K562 (cell line): ENCODE measurements at regions not wholly inside any gene's neighbourhood (a gene's known extent, or its start where the extent isn't known, plus 50 kb on each side); places are given as distances from the start of the nearest gene placed in this dataset.

ENCODE experiments used
- ATAC-seq: fragments of 200-7000 bp; cut with Tn5 transposase; 3 replicates; pipeline ENCODE4 v1.9.1; 2020; ENCODE audit warnings: moderate library complexity
- BruUV-seq: library from RNA; stranded (reverse); fragments of 400-500 nt; replicated peaks from 2 replicates; lab custom pipeline; 2021; lab: Mats Ljungman, UMichigan
- CTCF ChIA-PET: fragments of 300-600 bp; formaldehyde crosslinking; extraction: SDS; loops from one replicate; lab custom pipeline; 2021; ENCODE audit warnings: low intra/inter-chr PET ratio; lab: Yijun Ruan, JAX
- POLR2A ChIA-PET: fragments of 300-600, 350-650 bp; sonication (Branson Sonifier 250); formaldehyde crosslinking; extraction: SDS; loops from one replicate; lab custom pipeline; 2021; ENCODE audit warnings: antibody characterized with exemption, inconsistent platforms; lab: Yijun Ruan, JAX
- DNase-seq, 4 experiments: peaks; one replicate each; pipeline versions ENCODE4 v3.0.0 to v3.0.0-alpha.2; 2011 to 2018; ENCODE audit warnings: low spot score in 3 of 4, mixed read lengths in 3 of 4; ENCODE audit errors: extremely low read depth in 1 of 4
- FAIRE-seq: peaks from 2 replicates; lab custom pipeline; 2011; peaks lifted over from hg19 to GRCh38; lab: Jason Lieb, UNC
- H2AFZ ChIP-seq: 2 replicates; pipeline ENCODE4 v1.6.0; 2011; ENCODE audit warnings: low read depth, low read length, control low read depth, inconsistent platforms
- H3K27ac ChIP-seq: fragments of 200-600 bp; 3 replicates; pipeline ENCODE4 v1.8.0; 2011; ENCODE audit warnings: low read depth, mild to moderate bottlenecking, control low read depth, inconsistent platforms, low read length, moderate library complexity, mixed read lengths; ENCODE audit errors: extremely low read depth
- H3K27me3 ChIP-seq, 2 experiments: fragments of 300-600 bp in 1 of 2; 2 replicates in 1 of 2; 3 replicates in 1 of 2; pipeline versions ENCODE4 v1.6.0 to v1.8.0; 2011; ENCODE audit warnings: inconsistent platforms in 2 of 2, low read length in 2 of 2, mild to moderate bottlenecking in 1 of 2, mixed read lengths in 1 of 2, moderate library complexity in 1 of 2; ENCODE audit not compliant: control insufficient read depth in 2 of 2, insufficient read depth in 2 of 2
- H3K36me3 ChIP-seq: fragments of 300-600 bp; 3 replicates; pipeline ENCODE4 v1.8.0; 2011; ENCODE audit warnings: mild to moderate bottlenecking, low read length, inconsistent platforms; ENCODE audit not compliant: control insufficient read depth, insufficient read depth
- H3K4me1 ChIP-seq, 2 experiments: fragments of 200-600 bp in 1 of 2; replicated peaks in 1 of 2; 2 replicates in 1 of 2; 3 replicates in 1 of 2; pipeline versions ENCODE4 v1.5.1 to v1.8.0; 2011; ENCODE audit warnings: inconsistent platforms in 2 of 2, low read length in 2 of 2, mild to moderate bottlenecking in 1 of 2, mixed read lengths in 1 of 2, moderate library complexity in 1 of 2; ENCODE audit not compliant: control insufficient read depth in 2 of 2, insufficient read depth in 2 of 2
- H3K4me2 ChIP-seq: 2 replicates; pipeline ENCODE4 v1.6.1; 2011; ENCODE audit warnings: low read length, control low read depth, inconsistent platforms, mixed read lengths; ENCODE audit not compliant: insufficient read depth
- H3K4me3 ChIP-seq: fragments of 200-600 bp; sonication (generic), shearing (Covaris generic); 2 replicates; pipeline ENCODE4 v1.5.1; 2016; ENCODE audit warnings: control low read depth, inconsistent platforms
- H3K79me2 ChIP-seq: fragments of 200-600 bp; 3 replicates; pipeline ENCODE4 v1.8.0; 2011; ENCODE audit warnings: low read length, inconsistent platforms; ENCODE audit not compliant: control insufficient read depth, insufficient read depth
- H3K9ac ChIP-seq, 2 experiments: 2 replicates each; pipeline versions ENCODE4 v1.6.0 to v1.6.1; 2011; ENCODE audit warnings: low read depth in 2 of 2, low read length in 2 of 2, control low read depth in 1 of 2, inconsistent platforms in 1 of 2, mild to moderate bottlenecking in 1 of 2, mixed read lengths in 1 of 2; ENCODE audit not compliant: insufficient read depth in 1 of 2
- H3K9me1 ChIP-seq: one replicate; pipeline ENCODE4 v1.6.0; 2011; ENCODE audit warnings: inconsistent platforms, mild to moderate bottlenecking, low read length, moderate library complexity; ENCODE audit not compliant: control insufficient read depth, insufficient read depth
- H3K9me3 ChIP-seq: replicated peaks from 2 replicates; pipeline ENCODE4 v1.5.1; 2011; ENCODE audit warnings: low read depth, low read length, inconsistent platforms; ENCODE audit not compliant: control insufficient read depth, insufficient read depth
- H4K20me1 ChIP-seq: replicated peaks from 2 replicates; pipeline ENCODE4 v1.6.1; 2011; ENCODE audit warnings: low read length, inconsistent platforms, mixed read lengths; ENCODE audit not compliant: control insufficient read depth, insufficient read depth
- ELF1 ChIP-seq: fragments of 200-800 bp; sonication (Bioruptor generic); IDR thresholded peaks from 2 replicates; pipeline ENCODE4 v1.6.1; 2016; ENCODE audit warnings: missing genetic modification characterization, missing compliant biosample characterization
- HIVEP1 ChIP-seq: fragments of 250-450 bp; sonication (Bioruptor Pico); IDR thresholded peaks from 2 replicates; pipeline ENCODE4 v1.4.0; 2020; ENCODE audit warnings: mild to moderate bottlenecking
- KHSRP ChIP-seq: fragments of 450-650 bp; IDR thresholded peaks from 2 replicates; pipeline ENCODE4 v1.6.1; 2017
- MCM7 ChIP-seq, 2 experiments: fragments of 450-650 bp; IDR thresholded peaks; 2 replicates each; pipeline ENCODE4 v1.6.1; 2016 to 2018
- NFE2L1 ChIP-seq: fragments of 450-650 bp; IDR thresholded peaks from 2 replicates; pipeline ENCODE4 v1.6.1; 2016; ENCODE audit warnings: missing genetic modification characterization, low read depth, mild to moderate bottlenecking, missing compliant biosample characterization, moderate library complexity, borderline replicate concordance
- RBM14 ChIP-seq: fragments of 200-400 bp; formaldehyde crosslinking; IDR thresholded peaks from 2 replicates; pipeline ENCODE4 v1.6.1; 2018; ENCODE audit warnings: low read depth, mild to moderate bottlenecking, low read length, moderate library complexity, borderline replicate concordance; ENCODE audit not compliant: insufficient read depth
- RNF219 ChIP-seq: fragments of 250-450 bp; sonication (Bioruptor Pico); IDR thresholded peaks from 2 replicates; pipeline ENCODE4 v1.5.0; 2022; ENCODE audit warnings: mild to moderate bottlenecking
- SMAD4 ChIP-seq: fragments of 250-450 bp; sonication (Bioruptor Pico); conservative IDR thresholded peaks from 2 replicates; pipeline ENCODE4 v1.8.0; 2021; ENCODE audit warnings: inconsistent platforms, mild to moderate bottlenecking, moderate library complexity
- THAP12 ChIP-seq: fragments of 250-450 bp; sonication (Bioruptor Pico); IDR thresholded peaks from 2 replicates; pipeline ENCODE4 v1.9.0; 2021; ENCODE audit warnings: mild to moderate bottlenecking, inconsistent platforms
- TRIM25 ChIP-seq: fragments of 450-650 bp; IDR thresholded peaks from 2 replicates; pipeline ENCODE4 v1.7.0; 2016; ENCODE audit warnings: borderline replicate concordance
- ZFP1 ChIP-seq: fragments of 450-650 bp; formaldehyde crosslinking; IDR thresholded peaks from 2 replicates; pipeline ENCODE4 v1.4.0; 2020; ENCODE audit warnings: mild to moderate bottlenecking, mixed read lengths
- ZFX ChIP-seq: sonication (generic); formaldehyde crosslinking; IDR thresholded peaks from 2 replicates; pipeline ENCODE4 v1.8.0; 2022; ENCODE audit warnings: mild to moderate bottlenecking, missing genetic modification reagents, moderate library complexity
- ZNF75A ChIP-seq: fragments of 450-650 bp; formaldehyde crosslinking; IDR thresholded peaks from 2 replicates; pipeline ENCODE4 v1.4.0; 2020; ENCODE audit warnings: mild to moderate bottlenecking
- ZNF780A ChIP-seq: fragments of 250-450 bp; sonication (Bioruptor Pico); IDR thresholded peaks from 2 replicates; pipeline ENCODE4 v1.5.0; 2021; ENCODE audit warnings: mild to moderate bottlenecking
- WGBS: fragments of 100-300 bp; shearing (Covaris generic); methylation state at CpG from one replicate; pipeline ENCODE4 v1.1.6; 2016; ENCODE audit warnings: low coverage, mixed read lengths; ENCODE audit not compliant: insufficient coverage; ENCODE audit errors: missing lambda C conversion rate; 5-methylcytosine and 5-hydroxymethylcytosine counted together
- in situ Hi-C: fragments of 300-500 bp; cut with MboI; formaldehyde crosslinking; loops from 4 replicates; pipeline ENCODE4 v1.15.0; 2018; ENCODE audit warnings: inconsistent platforms, mixed read lengths
- intact Hi-C: fragments of 100-400 bp; cut with micrococcal nuclease; formaldehyde crosslinking; loops from 2 replicates; pipeline ENCODE4 v1.14.2; 2022
- TF ChIP-seq, protein P1 (sequence below): sonication (generic); formaldehyde crosslinking; IDR thresholded peaks from 2 replicates; pipeline ENCODE4 v1.8.0; 2022; ENCODE audit warnings: mild to moderate bottlenecking, missing genetic modification reagents, borderline replicate concordance

DNA sequence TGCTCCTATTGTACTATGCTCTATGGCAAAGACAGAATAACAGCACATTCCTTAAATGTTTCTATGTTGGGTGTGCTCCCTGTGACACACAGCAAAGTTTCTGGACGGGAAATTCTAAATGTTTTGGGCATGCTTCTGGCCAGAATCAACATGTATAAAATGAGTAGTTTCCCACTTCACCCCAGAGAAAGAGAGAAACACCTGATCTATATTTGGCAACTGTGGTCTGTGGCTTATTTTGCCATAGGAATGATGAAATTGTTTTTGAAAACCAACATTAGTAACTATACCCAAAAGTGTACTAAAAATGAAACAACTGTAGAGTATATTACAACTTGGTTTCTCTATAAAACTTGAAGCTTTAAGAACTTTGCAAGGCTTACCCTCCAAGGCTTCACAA is 89.1 kb downstream of the RAD51AP2 start:
- Histone ChIP-seq H3K79me2 (no peaks in the 10 kb centered on the region), H3K4me1 (no peaks in the 10 kb centered on the region), H3K27ac (no peak overlapping the region), H3K9me3 (no peaks in the 10 kb centered on the region), H3K4me2 (no peak overlapping the region), H3K4me3 (no peak overlapping the region), H4K20me1 (no peaks in the 10 kb centered on the region), H2AFZ (no peak overlapping the region), H3K36me3 (no peaks in the 10 kb centered on the region), H3K27me3 (no peaks in the 10 kb centered on the region), H3K9me1 (no peaks in the 10 kb centered on the region), H3K9ac (no peak overlapping the region)
- 0% methylated on average over 1 of the region's 1 CpG for WGBS
- CTCF ChIA-PET = no interaction called here
- FAIRE-seq = no peak
- intact Hi-C loops = no loop called here
- in situ Hi-C loops = no loop called here
- no peak for DNase-seq
- ATAC-seq = no peak
- POLR2A ChIA-PET = no interaction called here
- BruUV-seq = no TSS peak
- TF ChIP-seq ZFP1 (CRISPR knock-in tag) (no peak), NFE2L1 (tag) (no peak), THAP12 (CRISPR knock-in tag) (no peak), ELF1 (tag) (no peak), TRIM25 (no peak), ZNF780A (CRISPR knock-in tag) (no peak), ZNF75A (CRISPR knock-in tag) (no peak), KHSRP (no peak), RBM14 (no peak), MCM7 (IDR thresholded peaks at IDR 0.05) (no peak), RNF219 (CRISPR knock-in tag) (no peak), SMAD4 (CRISPR knock-in tag) (no peak), ZFX (CRISPR knock-in tag) (no peak), HIVEP1 (CRISPR knock-in tag) (no peak)
- TF ChIP-seq, protein P1, sequence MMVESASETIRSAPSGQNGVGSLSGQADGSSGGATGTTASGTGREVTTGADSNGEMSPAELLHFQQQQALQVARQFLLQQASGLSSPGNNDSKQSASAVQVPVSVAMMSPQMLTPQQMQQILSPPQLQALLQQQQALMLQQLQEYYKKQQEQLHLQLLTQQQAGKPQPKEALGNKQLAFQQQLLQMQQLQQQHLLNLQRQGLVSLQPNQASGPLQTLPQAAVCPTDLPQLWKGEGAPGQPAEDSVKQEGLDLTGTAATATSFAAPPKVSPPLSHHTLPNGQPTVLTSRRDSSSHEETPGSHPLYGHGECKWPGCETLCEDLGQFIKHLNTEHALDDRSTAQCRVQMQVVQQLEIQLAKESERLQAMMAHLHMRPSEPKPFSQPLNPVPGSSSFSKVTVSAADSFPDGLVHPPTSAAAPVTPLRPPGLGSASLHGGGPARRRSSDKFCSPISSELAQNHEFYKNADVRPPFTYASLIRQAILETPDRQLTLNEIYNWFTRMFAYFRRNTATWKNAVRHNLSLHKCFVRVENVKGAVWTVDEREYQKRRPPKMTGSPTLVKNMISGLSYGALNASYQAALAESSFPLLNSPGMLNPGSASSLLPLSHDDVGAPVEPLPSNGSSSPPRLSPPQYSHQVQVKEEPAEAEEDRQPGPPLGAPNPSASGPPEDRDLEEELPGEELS (CRISPR knock-in tag) = no peak
